ENCODE measurements at regions not wholly inside any gene's neighbourhood (a gene's known extent, or its start where the extent isn't known, plus 50 kb on each side); places are given as distances from the start of the nearest gene placed in this dataset.

GRCh38 chr14:49980027-49980426, 87.1 kb downstream of the ARF6 start:
- no peak for DNase-seq (ENCODE audit: low spot score)
- in situ Hi-C loops (cut with MboI; ENCODE audit: low sequenced_read_pairs, unreplicated experiment): no loop called here
- TF ChIP-seq CTCF (IDR thresholded peaks at IDR 0.05; ENCODE audit: borderline replicate concordance, control extremely low read depth, extremely low read depth, insufficient read depth, missing control alignments): no peak

GRCh38 chr14:49982082-49982481, 89.2 kb downstream of the ARF6 start:
- DNase-seq (ENCODE audit: low spot score): no peak
- in situ Hi-C loops (cut with MboI; ENCODE audit: low sequenced_read_pairs, unreplicated experiment): no loop called here
- no peak for TF ChIP-seq CTCF (IDR thresholded peaks at IDR 0.05; ENCODE audit: borderline replicate concordance, control extremely low read depth, extremely low read depth, insufficient read depth, missing control alignments)

- in situ Hi-C loops (cut with MboI; ENCODE audit: low sequenced_read_pairs, unreplicated experiment): no loop called here
- no peak for DNase-seq (ENCODE audit: low spot score)
- no peak for TF ChIP-seq CTCF (IDR thresholded peaks at IDR 0.05; ENCODE audit: borderline replicate concordance, control extremely low read depth, extremely low read depth, insufficient read depth, missing control alignments)
These were observed 89.6 kb downstream of the ARF6 start for GRCh38 chr14:49982501-49982951.

- DNase-seq (ENCODE audit: low spot score): no peak
- TF ChIP-seq CTCF (IDR thresholded peaks at IDR 0.05; ENCODE audit: borderline replicate concordance, control extremely low read depth, extremely low read depth, insufficient read depth, missing control alignments): no peak
- in situ Hi-C loops (cut with MboI; ENCODE audit: low sequenced_read_pairs, unreplicated experiment): no loop called here
These were observed 91.5 kb downstream of the ARF6 start for GRCh38 chr14:49984424-49984823.

- no peak for TF ChIP-seq CTCF (IDR thresholded peaks at IDR 0.05; ENCODE audit: borderline replicate concordance, control extremely low read depth, extremely low read depth, insufficient read depth, missing control alignments)
- in situ Hi-C loops (cut with MboI; ENCODE audit: low sequenced_read_pairs, unreplicated experiment): no loop called here
- DNase-seq (ENCODE audit: low spot score): no peak
These were observed 93.6 kb downstream of the ARF6 start for GRCh38 chr14:49986343-49987014.

- DNase-seq (ENCODE audit: low spot score): no peak
These were observed 95.5 kb downstream of the ARF6 start for GRCh38 chr14:49988080-49988990.

More at GRCh38 chr14:49988080-49988990, 95.5 kb downstream of the ARF6 start:
- in situ Hi-C loops (cut with MboI; ENCODE audit: low sequenced_read_pairs, unreplicated experiment): no loop called here
- TF ChIP-seq CTCF (IDR thresholded peaks at IDR 0.05; ENCODE audit: borderline replicate concordance, control extremely low read depth, extremely low read depth, insufficient read depth, missing control alignments): no peak
